GM12878 (cell line): ENCODE measurements at regions not wholly inside any gene's neighbourhood (a gene's known extent, or its start where the extent isn't known, plus 50 kb on each side); places are given as distances from the start of the nearest gene placed in this dataset.

Experiments
- ATAC-seq: fragments of 200-7000 bp; cut with Tn5 transposase; 3 replicates; pipeline ENCODE4 v1.9.1; 2020; ENCODE audit warnings: mild to moderate bottlenecking, moderate library complexity
- BruUV-seq: library from RNA; stranded (reverse); fragments of 400-500 nt; replicated peaks from 2 replicates; lab custom pipeline; 2021; lab: Mats Ljungman, UMichigan
- CTCF ChIA-PET: fragments of 300-600 bp; sonication (Branson Sonifier 250); formaldehyde crosslinking; extraction: SDS; loops from one replicate; lab custom pipeline; 2021; ENCODE audit warnings: inconsistent platforms; lab: Yijun Ruan, JAX
- POLR2A ChIA-PET: fragments of 350-600 bp; formaldehyde crosslinking; extraction: SDS; loops from one replicate; lab custom pipeline; 2021; ENCODE audit warnings: inconsistent platforms; lab: Charles Lee
- RAD21 ChIA-PET: fragments of 300-600 bp; sonication (Branson Sonifier 250); formaldehyde crosslinking; loops from one replicate; lab custom pipeline; 2023; ENCODE audit warnings: antibody characterized with exemption; ENCODE audit not compliant: unreplicated experiment; lab: Charles Lee
- SMC1A ChIA-PET: fragments of 300-600 bp; sonication (Branson Sonifier 250); formaldehyde crosslinking; loops from one replicate; lab custom pipeline; 2023; ENCODE audit not compliant: unreplicated experiment, uncharacterized antibody; lab: Charles Lee
- DNase-seq: peaks from one replicate; pipeline ENCODE4 v3.0.0-alpha.2; 2011; ENCODE audit warnings: low read depth, low spot score
- FAIRE-seq: peaks from 3 replicates; lab custom pipeline; 2011; peaks lifted over from hg19 to GRCh38; lab: Jason Lieb, UNC
- H2AFZ ChIP-seq: 2 replicates; pipeline ENCODE4 v1.6.0; 2011; ENCODE audit warnings: low read depth, low read length, control low read depth; ENCODE audit not compliant: control insufficient read depth
- H3K27ac ChIP-seq: 2 replicates; pipeline ENCODE4 v1.5.1; 2011; ENCODE audit warnings: control low read depth; ENCODE audit not compliant: control insufficient read depth, insufficient read depth
- H3K27me3 ChIP-seq, 2 experiments: replicated peaks in 1 of 2; 2 replicates each; pipeline versions ENCODE4 v1.6.0 to v1.6.1; 2011; ENCODE audit warnings: low read length in 1 of 2; ENCODE audit not compliant: control insufficient read depth in 2 of 2, insufficient read depth in 2 of 2
- H3K36me3 ChIP-seq, 2 experiments: 2 replicates each; pipeline ENCODE4 v1.5.1; 2011; ENCODE audit warnings: low read length in 1 of 2; ENCODE audit not compliant: control insufficient read depth in 2 of 2, insufficient read depth in 2 of 2
- H3K4me1 ChIP-seq: 2 replicates; pipeline ENCODE4 v1.6.1; 2011; ENCODE audit warnings: mild to moderate bottlenecking, low read length, moderate library complexity, mixed read lengths; ENCODE audit not compliant: control insufficient read depth, insufficient read depth
- H3K4me2 ChIP-seq: 2 replicates; pipeline ENCODE4 v1.6.0; 2011; ENCODE audit warnings: control low read depth; ENCODE audit not compliant: control insufficient read depth, insufficient read depth
- H3K4me3 ChIP-seq: fragments of 200-600 bp; sonication (generic); 2 replicates; pipeline ENCODE4 v1.5.1; 2016
- H3K79me2 ChIP-seq: 2 replicates; pipeline ENCODE4 v1.6.0; 2011; ENCODE audit warnings: low read length; ENCODE audit not compliant: control insufficient read depth, insufficient read depth
- H3K9ac ChIP-seq: 2 replicates; pipeline ENCODE4 v1.8.0; 2011; ENCODE audit warnings: low read length, control low read depth, mixed read lengths; ENCODE audit not compliant: control insufficient read depth, insufficient read depth
- H3K9me3 ChIP-seq: replicated peaks from 3 replicates; pipeline ENCODE4 v1.5.1; 2011; ENCODE audit warnings: mild to moderate bottlenecking, low read length; ENCODE audit not compliant: control insufficient read depth, insufficient read depth
- H4K20me1 ChIP-seq: 2 replicates; pipeline ENCODE4 v1.6.0; 2011; ENCODE audit not compliant: control insufficient read depth, insufficient read depth
- ATF7 ChIP-seq: fragments of 450-650 bp; IDR thresholded peaks from 2 replicates; pipeline ENCODE4 v1.6.1; 2016; ENCODE audit warnings: low read depth, mild to moderate bottlenecking
- CREB1 ChIP-seq: IDR thresholded peaks from 2 replicates; pipeline ENCODE4 v1.6.1; 2012; ENCODE audit warnings: low read depth, mild to moderate bottlenecking, inconsistent platforms
- NR2C1 ChIP-seq: fragments of 450-650 bp; IDR thresholded peaks from 2 replicates; pipeline ENCODE4 v1.6.1; 2017; ENCODE audit warnings: antibody characterized with exemption, mild to moderate bottlenecking, moderate library complexity
- NRF1 ChIP-seq: conservative IDR thresholded peaks from 2 replicates; pipeline ENCODE4 v1.6.1; 2011; ENCODE audit warnings: mild to moderate bottlenecking, low read depth, low read length, improper control_type of control experiment
- SIN3A ChIP-seq: IDR thresholded peaks from 2 replicates; pipeline ENCODE4 v1.6.1; 2012; ENCODE audit warnings: low read depth, low read length, improper control_type of control experiment
- SP1 ChIP-seq: IDR thresholded peaks from one replicate; pipeline ENCODE4 v1.6.1; 2011; ENCODE audit warnings: low read depth, low read length
- SREBF2 ChIP-seq: IDR thresholded peaks from 2 replicates; pipeline ENCODE4 v1.6.1; 2012; ENCODE audit warnings: mild to moderate bottlenecking, low read length
- SRF ChIP-seq, 2 experiments: IDR thresholded peaks; 2 replicates each; pipeline ENCODE4 v1.6.1; 2011; ENCODE audit warnings: low read depth in 2 of 2, low read length in 2 of 2, mild to moderate bottlenecking in 1 of 2, moderate library complexity in 1 of 2
- TBL1XR1 ChIP-seq: IDR thresholded peaks from 2 replicates; pipeline ENCODE4 v1.6.1; 2012; ENCODE audit warnings: low read depth, low read length, improper control_type of control experiment
- YY1 ChIP-seq: IDR thresholded peaks from 2 replicates; pipeline ENCODE4 v1.6.1; 2011; ENCODE audit warnings: low read depth, mild to moderate bottlenecking, low read length
- ZNF24 ChIP-seq: fragments of 450-650 bp; IDR thresholded peaks from 2 replicates; pipeline ENCODE4 v1.6.1; 2017; ENCODE audit warnings: antibody characterized with exemption, mild to moderate bottlenecking
- ZNF274 ChIP-seq: IDR thresholded peaks from one replicate; pipeline ENCODE4 v1.8.0; 2011; ENCODE audit not compliant: insufficient read length, insufficient read depth
- ZSCAN29 ChIP-seq: fragments of 450-650 bp; IDR thresholded peaks from 2 replicates; pipeline ENCODE4 v1.6.1; 2017; ENCODE audit warnings: mild to moderate bottlenecking, moderate library complexity
- WGBS: methylation state at CpG from one replicate; pipeline ENCODE4 v1.1.6; 2016; ENCODE audit warnings: low lambda C conversion rate; ENCODE audit not compliant: insufficient replicate concordance, insufficient coverage; ENCODE audit errors: missing lambda C conversion rate; 5-methylcytosine and 5-hydroxymethylcytosine counted together
- in situ Hi-C: fragments of 300-500 bp; cut with MboI; formaldehyde crosslinking; loops from 9 replicates; pipeline ENCODE4 v1.14.3; 2018; ENCODE audit warnings: mixed read lengths
- intact Hi-C: fragments of 100-400 bp; cut with micrococcal nuclease; formaldehyde crosslinking; loops from one replicate; pipeline ENCODE4 v1.14.2; 2022; ENCODE audit not compliant: unreplicated experiment
- TF ChIP-seq, protein P1 (sequence below): fragments of 450-650 bp; IDR thresholded peaks from 2 replicates; pipeline ENCODE4 v1.6.1; 2017; ENCODE audit warnings: borderline replicate concordance
- TF ChIP-seq, protein P2 (sequence below): IDR thresholded peaks from 2 replicates; pipeline ENCODE4 v1.6.1; 2011; ENCODE audit warnings: low read depth, mild to moderate bottlenecking, low read length, moderate library complexity, borderline replicate concordance; ENCODE audit errors: extremely low read depth
- TF ChIP-seq, protein P3 (sequence below): IDR thresholded peaks from 2 replicates; pipeline ENCODE4 v1.6.1; 2011; ENCODE audit warnings: borderline replicate concordance, low read depth, mild to moderate bottlenecking, moderate library complexity, mixed read lengths, low read length; ENCODE audit not compliant: insufficient read depth; ENCODE audit errors: extremely low read length
- TF ChIP-seq, protein P4 (sequence below): IDR thresholded peaks from 2 replicates; pipeline ENCODE4 v1.6.1; 2012; ENCODE audit warnings: low read depth, low read length, improper control_type of control experiment

- TF ChIP-seq, protein P1, sequence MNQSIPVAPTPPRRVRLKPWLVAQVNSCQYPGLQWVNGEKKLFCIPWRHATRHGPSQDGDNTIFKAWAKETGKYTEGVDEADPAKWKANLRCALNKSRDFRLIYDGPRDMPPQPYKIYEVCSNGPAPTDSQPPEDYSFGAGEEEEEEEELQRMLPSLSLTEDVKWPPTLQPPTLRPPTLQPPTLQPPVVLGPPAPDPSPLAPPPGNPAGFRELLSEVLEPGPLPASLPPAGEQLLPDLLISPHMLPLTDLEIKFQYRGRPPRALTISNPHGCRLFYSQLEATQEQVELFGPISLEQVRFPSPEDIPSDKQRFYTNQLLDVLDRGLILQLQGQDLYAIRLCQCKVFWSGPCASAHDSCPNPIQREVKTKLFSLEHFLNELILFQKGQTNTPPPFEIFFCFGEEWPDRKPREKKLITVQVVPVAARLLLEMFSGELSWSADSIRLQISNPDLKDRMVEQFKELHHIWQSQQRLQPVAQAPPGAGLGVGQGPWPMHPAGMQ: no peak
- TF ChIP-seq NR2C1 (no peak), SP1 (no peak), SRF (IDR thresholded peaks at IDR 0.05; ENCODE audit: low read depth in 2 of 2, low read length in 2 of 2) (no peak), ZNF274 (no peak), NRF1 (no peak), ATF7 (no peak)
- TF ChIP-seq, protein P2, sequence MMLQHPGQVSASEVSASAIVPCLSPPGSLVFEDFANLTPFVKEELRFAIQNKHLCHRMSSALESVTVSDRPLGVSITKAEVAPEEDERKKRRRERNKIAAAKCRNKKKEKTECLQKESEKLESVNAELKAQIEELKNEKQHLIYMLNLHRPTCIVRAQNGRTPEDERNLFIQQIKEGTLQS: no peak
These were observed 80.0 kb downstream of the C7orf25 start (continued) for GRCh38 chr7:42831718-42832522.

DNA sequence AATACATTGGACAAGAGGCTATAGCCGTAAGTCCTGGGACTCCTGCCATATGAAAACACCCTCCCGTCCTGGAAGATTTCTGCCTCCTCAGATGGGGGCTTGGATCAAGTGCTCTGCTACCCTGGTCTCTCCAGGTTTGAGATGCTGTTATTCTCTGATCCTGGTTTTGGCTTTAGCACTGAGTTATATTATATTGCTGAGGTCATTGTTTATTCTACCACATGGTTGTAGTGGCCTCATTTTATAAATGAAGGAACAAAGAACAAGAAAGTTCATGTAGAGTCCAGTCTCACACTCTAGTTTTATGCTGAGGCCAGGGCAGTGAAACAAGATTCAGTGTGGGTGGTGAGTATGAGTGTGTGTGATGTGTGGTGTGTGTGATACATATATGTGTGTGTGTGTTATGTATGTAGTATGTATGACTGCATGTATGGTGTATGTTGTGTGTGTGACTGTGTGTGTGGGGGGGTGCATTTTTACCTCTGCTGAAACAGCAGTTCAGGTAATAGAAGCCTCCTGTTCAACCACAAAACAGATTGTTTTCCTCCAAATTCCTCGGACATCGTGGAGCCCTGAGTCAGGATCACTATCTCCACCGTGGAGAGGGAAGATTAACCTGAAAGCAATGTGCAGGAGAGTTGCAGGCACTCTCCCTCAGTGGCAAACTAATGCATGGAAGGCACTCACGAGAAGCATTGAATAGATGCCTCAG, 80.7 kb downstream of the C7orf25 start:
- WGBS: 19% methylated on average over 6 of the region's 6 CpGs
- no peak overlapping the region for H2AFZ ChIP-seq
- intact Hi-C loops (no loop called here), in situ Hi-C loops (no loop called here)
- BruUV-seq: no TSS peak
- ChIA-PET POLR2A (no interaction called here), SMC1A (interaction anchor here (0.6 kb wide), 1 partner anchor 1098 kb away, joined by 3 read pairs; no protein-coding TSS in a partner anchor), CTCF (interaction anchor here (1.0 to 2.4 kb wide), 3 partner anchors 45 to 888 kb away, joined by 3 to 9 read pairs (median 3); no protein-coding TSS in a partner anchor), RAD21 (interaction anchor here (0.8 to 1.0 kb wide), 2 partner anchors 888 to 890 kb away, joined by 3 read pairs; no protein-coding TSS in a partner anchor)
- H3K27me3 ChIP-seq: no peaks in the 10 kb centered on the region; a peak in 1 of 4 replicates
- no peak overlapping the region for H3K4me2 ChIP-seq
- no peaks in the 10 kb centered on the region for H4K20me1 ChIP-seq
- no peaks in the 10 kb centered on the region for H3K79me2 ChIP-seq
- H3K9ac ChIP-seq: no peak overlapping the region
- ATAC-seq (no peak), FAIRE-seq (no peak), DNase-seq (no peak)
- no peaks in the 10 kb centered on the region for H3K9me3 ChIP-seq
- no peaks in the 10 kb centered on the region for H3K4me1 ChIP-seq
- H3K36me3 ChIP-seq: no peaks in the 10 kb centered on the region
- no peak overlapping the region for H3K4me3 ChIP-seq
- no peak overlapping the region for H3K27ac ChIP-seq
- no peak for TF ChIP-seq SREBF2
- no peak for TF ChIP-seq SIN3A
- no peak for TF ChIP-seq CREB1
- TF ChIP-seq, protein P3, sequence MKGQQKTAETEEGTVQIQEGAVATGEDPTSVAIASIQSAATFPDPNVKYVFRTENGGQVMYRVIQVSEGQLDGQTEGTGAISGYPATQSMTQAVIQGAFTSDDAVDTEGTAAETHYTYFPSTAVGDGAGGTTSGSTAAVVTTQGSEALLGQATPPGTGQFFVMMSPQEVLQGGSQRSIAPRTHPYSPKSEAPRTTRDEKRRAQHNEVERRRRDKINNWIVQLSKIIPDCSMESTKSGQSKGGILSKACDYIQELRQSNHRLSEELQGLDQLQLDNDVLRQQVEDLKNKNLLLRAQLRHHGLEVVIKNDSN: no peak
- TF ChIP-seq, protein P4, sequence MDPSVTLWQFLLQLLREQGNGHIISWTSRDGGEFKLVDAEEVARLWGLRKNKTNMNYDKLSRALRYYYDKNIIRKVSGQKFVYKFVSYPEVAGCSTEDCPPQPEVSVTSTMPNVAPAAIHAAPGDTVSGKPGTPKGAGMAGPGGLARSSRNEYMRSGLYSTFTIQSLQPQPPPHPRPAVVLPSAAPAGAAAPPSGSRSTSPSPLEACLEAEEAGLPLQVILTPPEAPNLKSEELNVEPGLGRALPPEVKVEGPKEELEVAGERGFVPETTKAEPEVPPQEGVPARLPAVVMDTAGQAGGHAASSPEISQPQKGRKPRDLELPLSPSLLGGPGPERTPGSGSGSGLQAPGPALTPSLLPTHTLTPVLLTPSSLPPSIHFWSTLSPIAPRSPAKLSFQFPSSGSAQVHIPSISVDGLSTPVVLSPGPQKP: no peak
- no peak for TF ChIP-seq YY1
- no peak for TF ChIP-seq ZSCAN29
- TF ChIP-seq ZNF24: no peak
- no peak for TF ChIP-seq TBL1XR1
